Brain microvascular endothelial cell (primary cell): ENCODE measurements at regions not wholly inside any gene's neighbourhood (a gene's known extent, or its start where the extent isn't known, plus 50 kb on each side); places are given as distances from the start of the nearest gene placed in this dataset.

ENCODE experiments used
- DNase-seq: peaks from one replicate; pipeline ENCODE4 v3.0.0-alpha.2; 2020
- H3K27ac ChIP-seq: fragments of 250-450 bp; sonication (Bioruptor Pico); 2 replicates; pipeline ENCODE4 v1.5.1; 2020; ENCODE audit warnings: mild to moderate bottlenecking, moderate library complexity
- H3K27me3 ChIP-seq: fragments of 250-450 bp; sonication (Bioruptor Pico); replicated peaks from 2 replicates; pipeline ENCODE4 v1.5.1; 2020; ENCODE audit warnings: mild to moderate bottlenecking
- H3K36me3 ChIP-seq: fragments of 250-450 bp; sonication (Bioruptor Pico); replicated peaks from 2 replicates; pipeline ENCODE4 v1.5.1; 2020; ENCODE audit warnings: mild to moderate bottlenecking
- H3K4me3 ChIP-seq: 2 replicates; pipeline ENCODE4 v1.5.1; 2011; ENCODE audit warnings: low read depth, mild to moderate bottlenecking, control low read depth, low read length, moderate library complexity
- in situ Hi-C: cut with HindIII; loops from 2 replicates; pipeline ENCODE4 v1.10.0; 2017; ENCODE audit warnings: low sequenced_read_pairs, low pct_ligation_motif_present
- TF ChIP-seq, protein P1 (sequence below): IDR thresholded peaks from 2 replicates; pipeline ENCODE4 v1.5.1; 2011; ENCODE audit warnings: low read depth, mild to moderate bottlenecking, moderate library complexity, low read length, control low read depth, inconsistent platforms; ENCODE audit errors: missing control alignments

DNA sequence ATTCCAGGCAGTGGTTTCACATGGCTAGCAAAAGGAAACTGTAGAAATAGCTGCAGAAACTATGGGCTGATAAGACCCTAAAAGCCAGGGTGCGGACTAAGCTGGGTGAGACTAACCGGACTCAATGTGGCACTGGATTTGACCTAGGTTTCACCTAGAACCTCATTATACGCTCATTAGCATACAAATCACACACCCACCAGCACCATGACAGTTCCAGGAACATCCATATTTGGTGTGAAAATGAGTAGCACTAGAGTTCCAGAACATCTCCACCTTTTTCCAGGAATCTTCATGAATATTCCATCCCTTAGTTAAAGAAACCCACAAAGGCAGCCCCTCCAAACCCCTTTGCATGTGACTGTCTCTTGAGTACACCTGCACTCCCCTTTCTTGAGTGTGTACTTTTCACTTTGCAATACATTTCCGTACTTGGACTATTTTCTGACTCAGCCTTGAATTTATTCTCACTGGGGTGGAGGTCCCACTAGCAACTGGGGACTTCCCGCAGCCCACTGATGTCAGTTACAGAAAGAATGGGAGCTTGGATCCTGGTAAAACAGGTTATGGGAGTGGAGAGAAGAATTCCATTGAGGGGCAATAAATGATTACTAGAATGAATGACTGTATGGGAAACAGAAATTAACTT, 58.0 kb upstream of the SPATA31C2 start:
- H3K36me3 ChIP-seq, result no peaks in the 10 kb centered on the region
- H3K27me3 ChIP-seq, result no peaks in the 10 kb centered on the region
- in situ Hi-C loops, result no loop called here
- DNase-seq, result no peak
- no peak overlapping the region for H3K27ac ChIP-seq
- H3K4me3 ChIP-seq, result no peak overlapping the region
- TF ChIP-seq, protein P1, sequence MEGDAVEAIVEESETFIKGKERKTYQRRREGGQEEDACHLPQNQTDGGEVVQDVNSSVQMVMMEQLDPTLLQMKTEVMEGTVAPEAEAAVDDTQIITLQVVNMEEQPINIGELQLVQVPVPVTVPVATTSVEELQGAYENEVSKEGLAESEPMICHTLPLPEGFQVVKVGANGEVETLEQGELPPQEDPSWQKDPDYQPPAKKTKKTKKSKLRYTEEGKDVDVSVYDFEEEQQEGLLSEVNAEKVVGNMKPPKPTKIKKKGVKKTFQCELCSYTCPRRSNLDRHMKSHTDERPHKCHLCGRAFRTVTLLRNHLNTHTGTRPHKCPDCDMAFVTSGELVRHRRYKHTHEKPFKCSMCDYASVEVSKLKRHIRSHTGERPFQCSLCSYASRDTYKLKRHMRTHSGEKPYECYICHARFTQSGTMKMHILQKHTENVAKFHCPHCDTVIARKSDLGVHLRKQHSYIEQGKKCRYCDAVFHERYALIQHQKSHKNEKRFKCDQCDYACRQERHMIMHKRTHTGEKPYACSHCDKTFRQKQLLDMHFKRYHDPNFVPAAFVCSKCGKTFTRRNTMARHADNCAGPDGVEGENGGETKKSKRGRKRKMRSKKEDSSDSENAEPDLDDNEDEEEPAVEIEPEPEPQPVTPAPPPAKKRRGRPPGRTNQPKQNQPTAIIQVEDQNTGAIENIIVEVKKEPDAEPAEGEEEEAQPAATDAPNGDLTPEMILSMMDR, result no peak

DNA sequence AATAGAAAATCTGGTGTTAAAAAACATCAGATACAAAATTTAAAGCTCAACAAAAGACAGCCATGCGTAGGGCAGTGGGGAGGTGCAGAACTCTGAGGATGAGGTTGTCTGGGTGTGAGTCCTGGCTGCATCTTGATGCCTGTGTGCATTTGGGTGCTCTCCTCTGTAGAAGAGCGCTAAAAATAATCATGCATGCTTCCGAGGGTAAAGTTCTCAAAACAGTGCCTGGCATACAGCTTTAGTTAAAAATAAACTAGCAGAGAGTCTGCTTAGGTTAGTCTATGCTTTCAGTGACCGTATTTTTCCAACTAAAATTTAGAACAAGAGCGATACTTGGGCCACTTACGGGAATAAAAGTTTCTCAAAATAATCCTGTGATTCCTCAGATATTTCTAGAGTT, 55.5 kb upstream of the SPATA31C2 start:
- in situ Hi-C loops, result no loop called here
- no peak for DNase-seq
- TF ChIP-seq, protein P1, result no peak
- H3K36me3 ChIP-seq, result no peaks in the 10 kb centered on the region
- H3K27me3 ChIP-seq, result no peaks in the 10 kb centered on the region
- H3K4me3 ChIP-seq, result no peak overlapping the region
- H3K27ac ChIP-seq, result no peak overlapping the region

DNA sequence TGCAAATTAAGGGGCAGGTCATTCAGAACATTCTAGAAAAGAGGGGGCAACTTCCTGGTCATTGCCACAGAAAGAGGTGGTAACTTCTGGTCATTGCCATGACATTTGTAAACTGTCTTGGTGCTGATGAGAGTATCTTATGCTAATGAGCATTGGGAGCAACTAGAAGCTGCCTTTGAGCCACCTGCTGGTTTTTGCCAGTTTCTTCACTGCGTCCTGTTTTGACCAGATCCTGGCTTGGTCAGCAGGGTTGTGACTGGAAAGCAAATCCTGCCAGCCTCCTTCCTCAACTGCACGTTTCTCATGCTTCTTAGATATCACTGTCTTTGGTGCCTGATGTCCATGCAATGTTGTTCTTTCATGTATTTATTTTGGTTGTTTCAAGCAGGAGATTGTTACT, 53.2 kb upstream of the SPATA31C2 start:
- TF ChIP-seq, protein P1, result no peak
- Histone ChIP-seq H3K27ac (no peak overlapping the region), H3K4me3 (no peak overlapping the region), H3K36me3 (no peaks in the 10 kb centered on the region), H3K27me3 (no peaks in the 10 kb centered on the region)
- no peak for DNase-seq
- in situ Hi-C loops, result no loop called here

DNA sequence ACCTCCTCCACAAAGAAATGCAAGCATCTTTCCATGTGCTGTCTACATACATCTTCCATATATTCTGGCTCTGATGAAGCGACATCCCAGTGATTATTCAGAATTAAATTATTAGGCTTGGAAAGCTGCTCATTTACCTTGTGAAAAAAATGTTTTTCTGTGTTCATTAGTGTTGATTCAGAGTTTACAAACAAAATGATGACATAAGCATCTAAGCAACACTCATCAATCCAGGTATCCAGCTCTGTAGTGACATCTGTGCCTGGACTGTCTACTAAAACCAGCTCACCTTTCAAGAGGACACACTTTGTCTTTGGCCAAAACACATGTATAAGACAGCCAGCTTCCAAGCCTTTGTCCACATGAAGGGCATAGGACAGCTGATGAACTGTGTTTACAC, 51.1 kb upstream of the SPATA31C2 start:
- no peaks in the 10 kb centered on the region for H3K27me3 ChIP-seq
- H3K36me3 ChIP-seq, result no peaks in the 10 kb centered on the region
- H3K4me3 ChIP-seq, result no peak overlapping the region
- in situ Hi-C loops, result no loop called here
- DNase-seq, result no peak
- H3K27ac ChIP-seq, result no peak overlapping the region
- TF ChIP-seq, protein P1, result no peak
